Activated naive CD4-positive, alpha-beta T cell treated with anti-CD3 and anti-CD28 coated beads, Interleukin-2, amount 50 U/mL, for 24 hours (primary cell): ENCODE measurements at regions not wholly inside any gene's neighbourhood (a gene's known extent, or its start where the extent isn't known, plus 50 kb on each side); places are given as distances from the start of the nearest gene placed in this dataset.
"Not testable (repeated sequence)": the region's sequence is repeated elsewhere in the genome, so short reads cannot be mapped to it uniquely, and the experiment has no call there.

Experiments used
- H3K27ac Mint-ChIP-seq: one replicate; pipeline ENCODE4 v1.8.0; 2021; ENCODE audit warnings: mild to moderate bottlenecking, mixed read lengths
- H3K27me3 Mint-ChIP-seq: one replicate; pipeline ENCODE4 v1.8.0; 2021; ENCODE audit warnings: mixed read lengths
- H3K36me3 Mint-ChIP-seq: one replicate; pipeline ENCODE4 v1.8.0; 2021; ENCODE audit warnings: mixed read lengths
- H3K4me1 Mint-ChIP-seq: one replicate; pipeline ENCODE4 v1.8.0; 2021; ENCODE audit warnings: mixed read lengths
- H3K4me3 Mint-ChIP-seq: one replicate; pipeline ENCODE4 v1.8.0; 2021; ENCODE audit warnings: mild to moderate bottlenecking, mixed read lengths
- H3K9me3 Mint-ChIP-seq: one replicate; pipeline ENCODE4 v1.8.0; 2021; ENCODE audit warnings: mixed read lengths

GRCh38 chr1:168490306-168490705 is 53.5 kb downstream of the XCL2 start:
- Mint-ChIP-seq H3K36me3 (peaks cover 4% of the 10 kb centered on the region), H3K4me3 (no peak overlapping the region), H3K9me3 (no peaks in the 10 kb centered on the region), H3K27ac (no peak overlapping the region), H3K27me3 (no peaks in the 10 kb centered on the region), H3K4me1 (peaks cover 24% of the 10 kb centered on the region)

DNA sequence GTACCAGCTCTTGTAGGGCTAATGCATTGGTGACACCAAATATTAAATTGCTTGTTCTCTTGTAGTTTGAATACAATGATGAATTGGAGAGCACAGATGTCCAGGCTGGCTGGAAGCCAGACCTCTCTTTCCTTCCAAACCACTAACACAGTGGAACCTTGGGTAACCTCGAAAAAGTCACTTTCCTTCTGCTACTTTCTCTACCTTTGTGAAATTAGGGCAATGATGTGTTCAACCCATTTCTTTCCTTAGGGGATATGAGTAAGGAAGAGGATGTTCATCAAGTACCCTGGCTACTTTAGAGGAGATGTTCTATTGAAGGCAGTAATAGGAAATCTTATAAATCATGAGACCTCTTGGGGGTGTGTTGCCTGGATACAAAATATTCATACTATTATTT is 55.7 kb downstream of the XCL2 start:
- H3K9me3 Mint-ChIP-seq: no peaks in the 10 kb centered on the region

DNA sequence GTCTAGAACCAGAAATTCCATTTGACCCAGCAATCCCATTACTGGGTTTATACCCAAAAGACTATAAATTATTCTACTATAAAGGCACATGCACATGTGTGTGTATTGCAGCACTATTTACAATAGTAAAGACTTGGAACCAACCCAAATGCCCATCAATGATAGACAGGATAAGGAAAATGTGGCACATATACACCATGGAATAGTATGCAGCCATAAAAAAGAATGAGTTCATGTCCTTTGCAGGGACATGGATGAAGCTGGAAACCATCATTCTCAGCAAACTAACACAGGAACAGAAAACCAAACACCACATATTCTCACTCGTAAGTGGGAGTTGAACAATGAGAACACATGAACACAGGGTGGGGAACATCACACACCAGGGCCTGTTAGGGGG is 57.0 kb downstream of the XCL2 start:
- not testable (repeated sequence) for H3K4me3 Mint-ChIP-seq, H3K36me3 Mint-ChIP-seq, H3K27ac Mint-ChIP-seq, H3K9me3 Mint-ChIP-seq, H3K27me3 Mint-ChIP-seq
- H3K4me1 Mint-ChIP-seq: peaks cover 50% of the 10 kb centered on the region

More for the DNA sequence above, 55.7 kb downstream of the XCL2 start:
- Mint-ChIP-seq H3K4me1 (peaks cover 44% of the 10 kb centered on the region), H3K27me3 (no peaks in the 10 kb centered on the region), H3K27ac (no peak overlapping the region), H3K4me3 (no peak overlapping the region), H3K36me3 (peaks cover 4% of the 10 kb centered on the region)

GRCh38 chr1:168485048-168485447 is 58.7 kb downstream of the XCL2 start:
- Mint-ChIP-seq H3K9me3 (no peaks in the 10 kb centered on the region), H3K4me3 (peak overlapping the region; percentile 12), H3K27me3 (no peaks in the 10 kb centered on the region), H3K27ac (peak overlapping the region; percentile 3), H3K4me1 (peaks cover 60% of the 10 kb centered on the region), H3K36me3 (peaks cover 4% of the 10 kb centered on the region)

GRCh38 chr1:168484083-168484482 is 59.7 kb downstream of the XCL2 start:
- H3K4me3 Mint-ChIP-seq: no peak overlapping the region
- peaks cover 60% of the 10 kb centered on the region for H3K4me1 Mint-ChIP-seq
- H3K27ac Mint-ChIP-seq: peak overlapping the region; percentile 78
- H3K36me3 Mint-ChIP-seq: peaks cover 4% of the 10 kb centered on the region
- H3K27me3 Mint-ChIP-seq: no peaks in the 10 kb centered on the region
- H3K9me3 Mint-ChIP-seq: no peaks in the 10 kb centered on the region

- Mint-ChIP-seq H3K36me3 (peaks cover 4% of the 10 kb centered on the region), H3K4me1 (peaks cover 60% of the 10 kb centered on the region), H3K4me3 (no peak overlapping the region), H3K27ac (no peak overlapping the region), H3K27me3 (no peaks in the 10 kb centered on the region), H3K9me3 (no peaks in the 10 kb centered on the region)
Measured at GRCh38 chr1:168483539-168483938, 60.3 kb downstream of the XCL2 start.

- H3K27ac Mint-ChIP-seq: no peak overlapping the region
- no peaks in the 10 kb centered on the region for H3K27me3 Mint-ChIP-seq
- peaks cover 58% of the 10 kb centered on the region for H3K4me1 Mint-ChIP-seq
Measured at GRCh38 chr1:168482106-168482505, 61.7 kb downstream of the XCL2 start.

GRCh38 chr1:168481586-168481985 is 62.2 kb downstream of the XCL2 start:
- H3K27me3 Mint-ChIP-seq: no peaks in the 10 kb centered on the region
- no peak overlapping the region for H3K4me3 Mint-ChIP-seq
- H3K36me3 Mint-ChIP-seq: peaks cover 4% of the 10 kb centered on the region
- peaks cover 60% of the 10 kb centered on the region for H3K4me1 Mint-ChIP-seq
- H3K27ac Mint-ChIP-seq: no peak overlapping the region
- no peaks in the 10 kb centered on the region for H3K9me3 Mint-ChIP-seq

More at GRCh38 chr1:168482106-168482505, 61.7 kb downstream of the XCL2 start:
- peaks cover 4% of the 10 kb centered on the region for H3K36me3 Mint-ChIP-seq
- H3K4me3 Mint-ChIP-seq: no peak overlapping the region
- H3K9me3 Mint-ChIP-seq: no peaks in the 10 kb centered on the region

- Mint-ChIP-seq H3K9me3 (no peaks in the 10 kb centered on the region), H3K27ac (no peak overlapping the region), H3K36me3 (no peaks in the 10 kb centered on the region), H3K4me1 (peaks cover 58% of the 10 kb centered on the region), H3K4me3 (no peak overlapping the region), H3K27me3 (no peaks in the 10 kb centered on the region)
Measured at GRCh38 chr1:168480997-168481396, 62.8 kb downstream of the XCL2 start.

DNA sequence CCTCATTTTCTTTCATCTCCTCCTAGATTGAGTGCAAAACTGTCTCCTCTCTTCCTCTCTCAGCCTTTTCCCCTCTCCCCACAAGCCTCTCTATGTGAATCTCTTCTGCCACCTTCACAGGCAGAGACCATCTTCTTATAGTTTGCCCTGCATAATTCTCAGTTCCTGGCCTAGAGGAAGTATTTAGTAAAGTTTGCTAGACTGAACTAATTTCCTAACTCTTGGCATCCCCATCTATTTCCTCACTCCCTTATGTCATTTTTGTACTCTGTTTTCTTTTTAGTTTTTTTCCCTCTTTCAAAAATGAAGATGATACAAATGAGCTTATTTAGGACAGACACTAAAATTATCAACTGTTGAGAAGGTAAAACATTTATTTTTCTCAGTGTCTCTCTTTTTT is 66.0 kb downstream of the XCL2 start:
- Mint-ChIP-seq H3K36me3 (peaks cover 5% of the 10 kb centered on the region), H3K27ac (no peak overlapping the region), H3K9me3 (no peaks in the 10 kb centered on the region), H3K4me1 (peaks cover 28% of the 10 kb centered on the region), H3K27me3 (no peaks in the 10 kb centered on the region), H3K4me3 (no peak overlapping the region)

GRCh38 chr1:168476588-168477385 is 67.0 kb downstream of the XCL2 start:
- Mint-ChIP-seq H3K27ac (no peak overlapping the region), H3K27me3 (no peaks in the 10 kb centered on the region), H3K4me3 (no peak overlapping the region), H3K9me3 (no peaks in the 10 kb centered on the region), H3K36me3 (peaks cover 5% of the 10 kb centered on the region), H3K4me1 (peaks cover 25% of the 10 kb centered on the region)

- H3K27ac Mint-ChIP-seq: no peak overlapping the region
- H3K27me3 Mint-ChIP-seq: no peaks in the 10 kb centered on the region
- H3K4me1 Mint-ChIP-seq: peaks cover 33% of the 10 kb centered on the region
Measured at GRCh38 chr1:168474322-168474721, 69.5 kb downstream of the XCL2 start.

GRCh38 chr1:168473126-168473525 is 70.7 kb downstream of the XCL2 start:
- no peak overlapping the region for H3K27ac Mint-ChIP-seq
- no peaks in the 10 kb centered on the region for H3K27me3 Mint-ChIP-seq
- peaks cover 5% of the 10 kb centered on the region for H3K36me3 Mint-ChIP-seq
- no peaks in the 10 kb centered on the region for H3K9me3 Mint-ChIP-seq
- no peak overlapping the region for H3K4me3 Mint-ChIP-seq
- H3K4me1 Mint-ChIP-seq: peaks cover 45% of the 10 kb centered on the region

More at GRCh38 chr1:168474322-168474721, 69.5 kb downstream of the XCL2 start:
- no peaks in the 10 kb centered on the region for H3K9me3 Mint-ChIP-seq
- no peak overlapping the region for H3K4me3 Mint-ChIP-seq
- H3K36me3 Mint-ChIP-seq: peaks cover 5% of the 10 kb centered on the region

DNA sequence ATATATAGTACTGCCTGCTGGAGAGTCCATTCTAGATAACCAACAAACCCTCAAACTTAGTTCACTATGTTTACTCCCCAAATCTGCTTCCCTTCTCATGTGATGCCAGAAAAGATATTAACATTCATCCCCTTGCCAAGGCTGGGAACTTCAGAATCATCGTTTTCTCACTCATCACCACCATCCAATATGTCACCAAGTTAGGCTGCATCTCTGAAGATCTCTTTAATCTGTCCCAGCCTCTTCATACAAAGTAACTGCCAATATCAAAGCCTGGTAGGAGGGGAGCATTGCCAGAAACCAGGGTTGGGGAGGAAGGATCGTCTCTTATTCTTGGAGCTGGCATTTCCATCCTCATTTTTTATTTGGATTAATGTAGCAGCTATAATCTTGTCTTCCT is 71.6 kb downstream of the XCL2 start:
- Mint-ChIP-seq H3K9me3 (no peaks in the 10 kb centered on the region), H3K4me3 (no peak overlapping the region), H3K27me3 (no peaks in the 10 kb centered on the region), H3K4me1 (peaks cover 45% of the 10 kb centered on the region), H3K36me3 (peaks cover 5% of the 10 kb centered on the region), H3K27ac (peak overlapping the region; percentile 36)

DNA sequence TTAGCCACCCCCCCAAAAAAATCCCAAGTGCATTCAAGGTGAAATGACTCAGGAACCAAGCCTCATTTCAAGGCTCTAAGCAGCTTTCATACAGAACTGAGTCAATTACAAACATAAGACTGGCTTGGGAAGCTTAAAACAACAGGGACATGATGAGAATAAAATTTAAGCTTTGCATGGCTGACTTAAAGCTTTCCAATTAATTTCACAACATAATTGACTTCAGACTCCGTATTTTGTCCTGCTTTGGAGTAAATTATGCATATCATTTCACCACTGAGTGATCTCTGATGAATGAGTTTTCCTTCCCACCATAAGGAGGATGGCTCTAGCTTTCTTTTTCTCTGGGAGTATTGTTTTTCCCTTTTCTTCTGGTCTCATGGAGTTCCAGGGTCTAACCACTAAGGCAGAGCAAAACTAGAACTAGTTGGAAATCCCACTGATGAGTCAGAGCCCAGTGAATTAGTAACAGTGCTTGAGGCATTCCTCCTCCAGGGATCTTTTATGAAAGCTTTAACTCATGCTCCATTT is 72.8 kb downstream of the XCL2 start:
- peaks cover 5% of the 10 kb centered on the region for H3K36me3 Mint-ChIP-seq
- H3K4me1 Mint-ChIP-seq: peaks cover 51% of the 10 kb centered on the region
- H3K27me3 Mint-ChIP-seq: no peaks in the 10 kb centered on the region
- H3K27ac Mint-ChIP-seq: no peak overlapping the region
- H3K4me3 Mint-ChIP-seq: no peak overlapping the region
- H3K9me3 Mint-ChIP-seq: no peaks in the 10 kb centered on the region

DNA sequence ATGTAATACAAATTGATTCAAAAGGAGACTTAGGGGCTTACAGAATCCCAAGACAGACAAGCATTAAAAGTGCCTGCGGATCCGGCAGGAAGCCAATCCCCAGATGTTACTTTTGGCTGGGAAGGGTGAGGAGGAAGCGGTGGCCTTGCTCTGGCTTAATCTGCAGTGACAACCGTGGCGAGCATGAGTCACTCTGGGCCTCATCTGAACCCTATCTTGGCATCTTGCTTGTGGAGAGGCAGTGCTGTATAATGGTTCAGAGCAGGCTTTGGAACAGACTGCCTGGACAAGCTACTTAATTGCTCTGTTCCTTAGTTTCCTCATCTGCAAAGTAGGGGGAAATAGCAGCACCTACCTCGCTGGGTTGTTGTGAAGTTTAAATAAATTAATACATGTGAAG is 74.1 kb downstream of the XCL2 start:
- Mint-ChIP-seq H3K4me3 (no peak overlapping the region), H3K36me3 (peaks cover 2% of the 10 kb centered on the region), H3K27me3 (no peaks in the 10 kb centered on the region), H3K9me3 (no peaks in the 10 kb centered on the region), H3K4me1 (peaks cover 62% of the 10 kb centered on the region), H3K27ac (no peak overlapping the region)
